GM23338 (cell line): ENCODE measurements at regions not wholly inside any gene's neighbourhood (a gene's known extent, or its start where the extent isn't known, plus 50 kb on each side); places are given as distances from the start of the nearest gene placed in this dataset.

Experiments used
- ATAC-seq: fragments of 200-7000 bp; cut with Tn5 transposase; 3 replicates; pipeline ENCODE4 v1.9.1; 2020
- DNase-seq: peaks from one replicate; pipeline ENCODE4 v3.0.0-alpha.2; 2015; ENCODE audit warnings: low spot score
- H2AFZ ChIP-seq: fragments of 200-600 bp; sonication (generic); 2 replicates; pipeline ENCODE4 v1.8.0; 2016; ENCODE audit warnings: antibody characterized with exemption, mild to moderate bottlenecking, moderate library complexity
- H3F3A ChIP-seq: fragments of 200-600 bp; sonication (generic); replicated peaks from 2 replicates; pipeline ENCODE4 v1.8.0; 2017; ENCODE audit warnings: antibody characterized with exemption, mixed run types, low read depth
- H3K27ac ChIP-seq: fragments of 200-600 bp; sonication (generic); 2 replicates; pipeline ENCODE4 v1.6.1; 2016; ENCODE audit warnings: low read depth
- H3K27me3 ChIP-seq: fragments of 200-600 bp; sonication (generic); 2 replicates; pipeline ENCODE4 v1.8.0; 2016; ENCODE audit warnings: mild to moderate bottlenecking, mixed run types, moderate library complexity; ENCODE audit not compliant: insufficient read depth
- H3K36me3 ChIP-seq: fragments of 200-600 bp; sonication (generic); 2 replicates; pipeline ENCODE4 v1.8.0; 2016; ENCODE audit warnings: mild to moderate bottlenecking; ENCODE audit not compliant: insufficient read depth
- H3K4me1 ChIP-seq: fragments of 200-600 bp; sonication (generic); 2 replicates; pipeline ENCODE4 v1.8.0; 2016; ENCODE audit warnings: mild to moderate bottlenecking, moderate library complexity; ENCODE audit not compliant: insufficient read depth
- H3K4me2 ChIP-seq: fragments of 200-600 bp; sonication (generic); 2 replicates; pipeline ENCODE4 v1.7.1; 2017; ENCODE audit warnings: mixed run types
- H3K4me3 ChIP-seq: fragments of 200-600 bp; sonication (generic); 2 replicates; pipeline ENCODE4 v1.6.1; 2016; ENCODE audit warnings: mixed run types
- H3K79me2 ChIP-seq: fragments of 200-600 bp; sonication (generic); replicated peaks from 2 replicates; pipeline ENCODE4 v1.8.0; 2017; ENCODE audit warnings: mild to moderate bottlenecking; ENCODE audit not compliant: insufficient read depth
- H3K9me2 ChIP-seq: fragments of 200-600 bp; sonication (generic); 2 replicates; pipeline ENCODE4 v1.8.0; 2017; ENCODE audit not compliant: insufficient read depth
- H4K20me1 ChIP-seq: fragments of 200-600 bp; sonication (generic); replicated peaks from 2 replicates; pipeline ENCODE4 v1.8.0; 2017; ENCODE audit warnings: mild to moderate bottlenecking; ENCODE audit not compliant: insufficient read depth
- H3K27ac Mint-ChIP-seq: 2 replicates; pipeline ENCODE4 v1.8.0; 2020; ENCODE audit warnings: inconsistent platforms, mild to moderate bottlenecking, moderate library complexity, mixed read lengths
- H3K27me3 Mint-ChIP-seq: 3 replicates; pipeline ENCODE4 v1.8.0; 2022; ENCODE audit warnings: low read depth, mild to moderate bottlenecking, moderate library complexity, mixed read lengths, inconsistent platforms; ENCODE audit not compliant: insufficient read depth, poor library complexity
- H3K36me3 Mint-ChIP-seq: 3 replicates; pipeline ENCODE4 v1.8.0; 2021; ENCODE audit warnings: low read depth, mild to moderate bottlenecking, inconsistent platforms, moderate library complexity, mixed read lengths
- H3K4me1 Mint-ChIP-seq: 3 replicates; pipeline ENCODE4 v1.8.0; 2020; ENCODE audit warnings: mild to moderate bottlenecking, inconsistent platforms, mixed read lengths
- H3K4me3 Mint-ChIP-seq: 3 replicates; pipeline ENCODE4 v1.8.0; 2021; ENCODE audit warnings: moderate library complexity, mild to moderate bottlenecking, inconsistent platforms, mixed read lengths
- H3K9me3 Mint-ChIP-seq: 3 replicates; pipeline ENCODE4 v1.8.0; 2020; ENCODE audit warnings: moderate library complexity, mild to moderate bottlenecking, inconsistent platforms, mixed read lengths
- CTCF ChIP-seq, 2 experiments: fragments of 200-600 bp in 1 of 2; sonication (generic) in 1 of 2; conservative IDR thresholded peaks; 2 replicates each; pipeline versions ENCODE4 v1.5.1 to v1.6.1; 2016 to 2017; ENCODE audit warnings: antibody characterized with exemption in 2 of 2, low read depth in 2 of 2, mild to moderate bottlenecking in 2 of 2, moderate library complexity in 1 of 2
- EZH2 ChIP-seq: fragments of 200-600 bp; sonication (generic); IDR thresholded peaks from one replicate; pipeline ENCODE4 v1.8.0; 2017; ENCODE audit warnings: antibody characterized with exemption, mild to moderate bottlenecking, low read depth; ENCODE audit not compliant: unreplicated experiment
- EZH2phosphoT487 ChIP-seq: fragments of 200-600 bp; sonication (generic); IDR thresholded peaks from one replicate; pipeline ENCODE4 v1.8.1; 2018; ENCODE audit warnings: antibody characterized with exemption; ENCODE audit not compliant: unreplicated experiment
- NANOG ChIP-seq: IDR thresholded peaks from 2 replicates; pipeline ENCODE4 v1.6.1; 2016; ENCODE audit warnings: antibody characterized with exemption, borderline replicate concordance
- POLR2AphosphoS5 ChIP-seq: IDR thresholded peaks from 2 replicates; pipeline ENCODE4 v1.6.1; 2016; ENCODE audit warnings: antibody characterized with exemption, low read depth
- REST ChIP-seq: IDR thresholded peaks from one replicate; pipeline ENCODE4 v1.6.1; 2018; ENCODE audit warnings: antibody characterized with exemption; ENCODE audit not compliant: unreplicated experiment
- STAT1 ChIP-seq: IDR thresholded peaks from one replicate; pipeline ENCODE4 v1.6.1; 2016; ENCODE audit warnings: antibody characterized with exemption; ENCODE audit not compliant: unreplicated experiment
- ZNF331 ChIP-seq: fragments of 250-450 bp; sonication (Bioruptor Pico); IDR thresholded peaks from 2 replicates; pipeline ENCODE4 v1.5.0; 2020; ENCODE audit warnings: low read depth, mild to moderate bottlenecking, moderate library complexity
- ZNF462 ChIP-seq: fragments of 250-450 bp; sonication (Bioruptor Pico); IDR thresholded peaks from 2 replicates; pipeline ENCODE4 v1.5.0; 2020; ENCODE audit warnings: mild to moderate bottlenecking, moderate library complexity

GRCh38 chr4:129645461-129645860, 549.5 kb downstream of the C4orf33 start (continued):
- no peak for TF ChIP-seq REST
- TF ChIP-seq ZNF331 (CRISPR knock-in tag) = no peak
- no peak for TF ChIP-seq NANOG
- no peak for TF ChIP-seq STAT1

- DNase-seq = peak; percentile 36
- Mint-ChIP-seq H3K9me3 (no peaks in the 10 kb centered on the region), H3K27ac (no peak overlapping the region), H3K36me3 (no peaks in the 10 kb centered on the region), H3K4me3 (no peak overlapping the region), H3K4me1 (peaks cover 4% of the 10 kb centered on the region; the same call in 2 of the 3 replicates), H3K27me3 (no peaks in the 10 kb centered on the region)
- H3K4me2 ChIP-seq = no peak overlapping the region
- H4K20me1 ChIP-seq = no peaks in the 10 kb centered on the region
- no peaks in the 10 kb centered on the region for H3K79me2 ChIP-seq
- no peaks in the 10 kb centered on the region for H3K4me1 ChIP-seq
- peak overlapping the region; percentile 23; the same call in 1 of the 2 replicates for H2AFZ ChIP-seq
- no peaks in the 10 kb centered on the region for H3K36me3 ChIP-seq
- H3F3A ChIP-seq = no peaks in the 10 kb centered on the region
- no peak overlapping the region for H3K4me3 ChIP-seq
- ATAC-seq = peak; percentile 76
- no peaks in the 10 kb centered on the region for H3K9me2 ChIP-seq
- H3K27ac ChIP-seq = no peak overlapping the region
- H3K27me3 ChIP-seq = no peaks in the 10 kb centered on the region
- no peak for TF ChIP-seq CTCF (conservative IDR thresholded peaks at IDR 0.05; ENCODE audit: low read depth in 2 of 2)
- no peak for TF ChIP-seq POLR2AphosphoS5
- no peak for TF ChIP-seq ZNF462 (CRISPR knock-in tag)
- no peak for TF ChIP-seq ZNF331 (CRISPR knock-in tag)
- no peak for TF ChIP-seq EZH2
- TF ChIP-seq REST = no peak
- TF ChIP-seq EZH2phosphoT487 = no peak
- no peak for TF ChIP-seq STAT1
These were observed 572.1 kb downstream of the C4orf33 start for GRCh38 chr4:129668092-129668491.
